Activated CD8-positive, alpha-beta T cell treated with anti-CD3 and anti-CD28 coated beads for 36 hours (primary cell): ENCODE measurements at regions not wholly inside any gene's neighbourhood (a gene's known extent, or its start where the extent isn't known, plus 50 kb on each side); places are given as distances from the start of the nearest gene placed in this dataset.
A peak's percentile ranks its signal among the peaks of the same experiment; 100 is the strongest.

Experiments
- ATAC-seq: fragments of 200-7000 bp; cut with Tn5 transposase; one replicate; pipeline ENCODE4 v1.10.0; 2021; ENCODE audit warnings: mild to moderate bottlenecking, moderate library complexity
- CTCF ChIA-PET: fragments of 350-600 bp; sonication (Branson Sonifier 250); formaldehyde crosslinking; loops from one replicate; lab custom pipeline; 2021; ENCODE audit warnings: antibody characterized with exemption; lab: Charles Lee
- POLR2A ChIA-PET: fragments of 350-600 bp; sonication (Branson Sonifier 250); formaldehyde crosslinking; loops from one replicate; lab custom pipeline; 2021; ENCODE audit warnings: antibody characterized with exemption; lab: Charles Lee
- DNase-seq: peaks from one replicate; pipeline ENCODE4 v3.0.0-alpha.2; 2020
- H3K27ac Mint-ChIP-seq: one replicate; pipeline ENCODE4 v1.8.0; 2021; ENCODE audit warnings: mild to moderate bottlenecking, mixed read lengths
- H3K27me3 Mint-ChIP-seq: one replicate; pipeline ENCODE4 v1.8.0; 2021; ENCODE audit warnings: mixed read lengths
- H3K36me3 Mint-ChIP-seq: one replicate; pipeline ENCODE4 v1.8.0; 2021; ENCODE audit warnings: low read depth, mixed read lengths
- H3K4me1 Mint-ChIP-seq: one replicate; pipeline ENCODE4 v1.8.0; 2021; ENCODE audit warnings: low read depth, mixed read lengths
- H3K4me3 Mint-ChIP-seq: one replicate; pipeline ENCODE4 v1.8.0; 2021; ENCODE audit warnings: mild to moderate bottlenecking, moderate library complexity, mixed read lengths
- H3K9me3 Mint-ChIP-seq: one replicate; pipeline ENCODE4 v1.8.0; 2021; ENCODE audit warnings: mixed read lengths
- CTCF ChIP-seq: fragments of 200-600 bp; IDR thresholded peaks from one replicate; pipeline ENCODE4 v1.8.0; 2022; ENCODE audit warnings: antibody characterized with exemption, mild to moderate bottlenecking
- intact Hi-C: fragments of 100-400 bp; cut with micrococcal nuclease; formaldehyde crosslinking; loops from one replicate; pipeline ENCODE4 v1.10.0; 2022

GRCh38 chr12:130027798-130028197 is 124.0 kb upstream of the TMEM132D start:
- Mint-ChIP-seq H3K9me3 (no peaks in the 10 kb centered on the region), H3K4me3 (no peak overlapping the region), H3K27me3 (peaks cover 10% of the 10 kb centered on the region), H3K36me3 (no peaks in the 10 kb centered on the region), H3K4me1 (no peaks in the 10 kb centered on the region), H3K27ac (no peak overlapping the region)
- ChIA-PET CTCF (interaction anchor here (0.9 to 3.9 kb wide), 6 partner anchors 10 to 306 kb away, joined by 3 to 24 read pairs (median 6); no protein-coding TSS in a partner anchor), POLR2A (no interaction called here)
- ATAC-seq (no peak), DNase-seq (no peak)
- intact Hi-C loops, result no loop called here
- TF ChIP-seq CTCF, result no peak

- intact Hi-C loops, result no loop called here
- no peak overlapping the region for H3K27ac Mint-ChIP-seq
- H3K9me3 Mint-ChIP-seq, result no peaks in the 10 kb centered on the region
- no peak for TF ChIP-seq CTCF
- DNase-seq (no peak), ATAC-seq (no peak)
- ChIA-PET POLR2A (no interaction called here), CTCF (no interaction called here)
- no peak overlapping the region for H3K4me3 Mint-ChIP-seq
- H3K4me1 Mint-ChIP-seq, result no peaks in the 10 kb centered on the region
- H3K27me3 Mint-ChIP-seq, result peaks cover 11% of the 10 kb centered on the region
- H3K36me3 Mint-ChIP-seq, result no peaks in the 10 kb centered on the region
Measured at GRCh38 chr12:130029151-130029550, 125.3 kb upstream of the TMEM132D start.

- no peak overlapping the region for H3K4me3 Mint-ChIP-seq
- ChIA-PET CTCF (interaction anchor here (1.2 to 1.9 kb wide), 6 partner anchors 9 to 18 kb away, joined by 3 to 9 read pairs (median 4); no protein-coding TSS in a partner anchor), POLR2A (no interaction called here)
- intact Hi-C loops, result no loop called here
- no peak overlapping the region for H3K27ac Mint-ChIP-seq
- TF ChIP-seq CTCF, result no peak
- DNase-seq (no peak), ATAC-seq (no peak)
- peaks cover 11% of the 10 kb centered on the region for H3K27me3 Mint-ChIP-seq
- H3K9me3 Mint-ChIP-seq, result no peaks in the 10 kb centered on the region
- H3K36me3 Mint-ChIP-seq, result no peaks in the 10 kb centered on the region
- H3K4me1 Mint-ChIP-seq, result no peaks in the 10 kb centered on the region
Measured at GRCh38 chr12:130031041-130031440, 127.2 kb upstream of the TMEM132D start.

GRCh38 chr12:130031571-130032189 is 127.9 kb upstream of the TMEM132D start:
- ChIA-PET CTCF (interaction anchor here (0.6 to 2.0 kb wide), 16 partner anchors 9 to 309 kb away, joined by 3 to 9 read pairs (median 3); no protein-coding TSS in a partner anchor), POLR2A (no interaction called here)
- Mint-ChIP-seq H3K4me3 (no peak overlapping the region), H3K27me3 (peaks cover 11% of the 10 kb centered on the region), H3K36me3 (no peaks in the 10 kb centered on the region), H3K27ac (no peak overlapping the region), H3K9me3 (no peaks in the 10 kb centered on the region), H3K4me1 (no peaks in the 10 kb centered on the region)
- DNase-seq (peak; percentile 77), ATAC-seq (no peak)
- intact Hi-C loops, result no loop called here
- TF ChIP-seq CTCF, result peak; percentile 98

GRCh38 chr12:130041983-130042812 is 120.1 kb upstream of the FZD10 start:
- ATAC-seq (peak; percentile 82), DNase-seq (peak; percentile 69)
- CTCF ChIA-PET, result interaction anchor here (0.6 to 1.7 kb wide), 17 partner anchors 10 to 706 kb away, joined by 3 to 8 read pairs (median 3); no protein-coding TSS in a partner anchor
- peak; percentile 90 for TF ChIP-seq CTCF
- Mint-ChIP-seq H3K36me3 (no peaks in the 10 kb centered on the region), H3K27ac (no peak overlapping the region), H3K4me1 (no peaks in the 10 kb centered on the region), H3K27me3 (peaks cover 47% of the 10 kb centered on the region), H3K4me3 (no peak overlapping the region), H3K9me3 (peaks cover 6% of the 10 kb centered on the region)
- intact Hi-C loops, result no loop called here
- POLR2A ChIA-PET, result no interaction called here
